Transverse colon (tissue), 4 donors: ENCODE measurements at regions not wholly inside any gene's neighbourhood (a gene's known extent, or its start where the extent isn't known, plus 50 kb on each side); places are given as distances from the start of the nearest gene placed in this dataset.
"Not testable (repeated sequence)": the region's sequence is repeated elsewhere in the genome, so short reads cannot be mapped to it uniquely, and the experiment has no call there.

Experiments used
- DNase-seq: peaks from one replicate; pipeline ENCODE4 v3.0.0-alpha.2; 2019
- H3K27ac ChIP-seq, 4 donors: fragments of 200-600 bp; sonication (generic); 2 replicates each; pipeline ENCODE4 v1.5.1; 2016 to 2018; ENCODE audit warnings: inconsistent platforms in 4 of 4
- H3K27me3 ChIP-seq: fragments of 200-600 bp; sonication (generic); 2 replicates; pipeline ENCODE4 v1.5.1; 2017; ENCODE audit warnings: inconsistent platforms
- H3K36me3 ChIP-seq, 4 donors: fragments of 200-600 bp; sonication (generic); 2 replicates each; pipeline ENCODE4 v1.5.1; 2017 to 2019; ENCODE audit warnings: inconsistent platforms in 4 of 4
- H3K4me1 ChIP-seq, 4 donors: fragments of 200-600 bp; sonication (generic); 2 replicates each; pipeline ENCODE4 v1.5.1; 2017 to 2020; ENCODE audit warnings: inconsistent platforms in 4 of 4
- H3K4me3 ChIP-seq, 4 donors: fragments of 200-600 bp; sonication (generic); 1 replicate in 1 of 4; 2 replicates in 3 of 4; pipeline versions ENCODE4 v1.5.1 to v1.6.1; 2017 to 2019; ENCODE audit warnings: inconsistent platforms in 4 of 4
- H3K9me3 ChIP-seq, 2 donors: fragments of 200-600 bp; sonication (generic); 2 replicates each; pipeline ENCODE4 v1.5.1; 2017 to 2019; ENCODE audit warnings: inconsistent platforms in 2 of 2
- EP300 ChIP-seq: sonication (generic); formaldehyde crosslinking; IDR thresholded peaks from one replicate; pipeline ENCODE4 v1.6.1; 2017; ENCODE audit warnings: antibody characterized with exemption, low read depth
- POLR2A ChIP-seq: fragments of 450-650 bp; IDR thresholded peaks from one replicate; pipeline ENCODE4 v1.6.1; 2016; ENCODE audit warnings: antibody characterized with exemption, mild to moderate bottlenecking, moderate library complexity
- POLR2AphosphoS5 ChIP-seq, 3 donors: sonication (generic); formaldehyde crosslinking; IDR thresholded peaks; one replicate each; pipeline ENCODE4 v1.6.1; 2016; ENCODE audit warnings: antibody characterized with exemption in 3 of 3
- WGBS, 2 donors: methylation state at CpG; one replicate each; pipeline ENCODE4 v1.1.5; 2018; ENCODE audit warnings: low coverage in 1 of 2; 5-methylcytosine and 5-hydroxymethylcytosine counted together
- in situ Hi-C, 4 donors: fragments of 200-750 bp; cut with MboI; loops; one replicate each; pipeline versions ENCODE4 v1.15.0 to v1.15.1; 2017; ENCODE audit warnings: low sequenced_read_pairs in 3 of 4, low pct_ligation_motif_present in 1 of 4, low pct_unique_long_range_greater_than_20kb in 1 of 4
- intact Hi-C: fragments of 100-400 bp; cut with DNase I; formaldehyde crosslinking; loops from one replicate; pipeline ENCODE4 v1.15.1; 2023; ENCODE audit warnings: low total_unique reads
- TF ChIP-seq, protein P1 (sequence below), 5 experiments: fragments of 200-600 bp in 3 of 5; fragments of 450-650 bp in 2 of 5; sonication (generic) in 3 of 5; IDR thresholded peaks; 1 replicate in 2 of 5; 2 replicates in 3 of 5; pipeline ENCODE4 v1.5.1; 2016 to 2017; ENCODE audit warnings: antibody characterized with exemption in 5 of 5, inconsistent platforms in 3 of 5, mild to moderate bottlenecking in 2 of 5, moderate library complexity in 1 of 5

- Histone ChIP-seq H3K27ac (no peak overlapping the region), H3K4me3 (no peak overlapping the region), H3K36me3 (no peaks in the 10 kb centered on the region), H3K9me3 (no peaks in the 10 kb centered on the region), H3K27me3 (no peaks in the 10 kb centered on the region), H3K4me1 (no peaks in the 10 kb centered on the region)
- DNase-seq: no peak
- TF ChIP-seq EP300: no peak
- no peak for TF ChIP-seq POLR2AphosphoS5 (IDR thresholded peaks at IDR 0.05)
- TF ChIP-seq, protein P1, sequence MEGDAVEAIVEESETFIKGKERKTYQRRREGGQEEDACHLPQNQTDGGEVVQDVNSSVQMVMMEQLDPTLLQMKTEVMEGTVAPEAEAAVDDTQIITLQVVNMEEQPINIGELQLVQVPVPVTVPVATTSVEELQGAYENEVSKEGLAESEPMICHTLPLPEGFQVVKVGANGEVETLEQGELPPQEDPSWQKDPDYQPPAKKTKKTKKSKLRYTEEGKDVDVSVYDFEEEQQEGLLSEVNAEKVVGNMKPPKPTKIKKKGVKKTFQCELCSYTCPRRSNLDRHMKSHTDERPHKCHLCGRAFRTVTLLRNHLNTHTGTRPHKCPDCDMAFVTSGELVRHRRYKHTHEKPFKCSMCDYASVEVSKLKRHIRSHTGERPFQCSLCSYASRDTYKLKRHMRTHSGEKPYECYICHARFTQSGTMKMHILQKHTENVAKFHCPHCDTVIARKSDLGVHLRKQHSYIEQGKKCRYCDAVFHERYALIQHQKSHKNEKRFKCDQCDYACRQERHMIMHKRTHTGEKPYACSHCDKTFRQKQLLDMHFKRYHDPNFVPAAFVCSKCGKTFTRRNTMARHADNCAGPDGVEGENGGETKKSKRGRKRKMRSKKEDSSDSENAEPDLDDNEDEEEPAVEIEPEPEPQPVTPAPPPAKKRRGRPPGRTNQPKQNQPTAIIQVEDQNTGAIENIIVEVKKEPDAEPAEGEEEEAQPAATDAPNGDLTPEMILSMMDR (IDR thresholded peaks at IDR 0.05): no peak
- no peak for TF ChIP-seq POLR2A
- in situ Hi-C loops: no loop called here
- 79 to 89% methylated on average over 2 of the region's 2 CpGs for WGBS, 2 donors
- intact Hi-C loops: no loop called here
Observed at GRCh38 chr5:24268482-24269056, 376.2 kb downstream of the CDH10 start.

DNA sequence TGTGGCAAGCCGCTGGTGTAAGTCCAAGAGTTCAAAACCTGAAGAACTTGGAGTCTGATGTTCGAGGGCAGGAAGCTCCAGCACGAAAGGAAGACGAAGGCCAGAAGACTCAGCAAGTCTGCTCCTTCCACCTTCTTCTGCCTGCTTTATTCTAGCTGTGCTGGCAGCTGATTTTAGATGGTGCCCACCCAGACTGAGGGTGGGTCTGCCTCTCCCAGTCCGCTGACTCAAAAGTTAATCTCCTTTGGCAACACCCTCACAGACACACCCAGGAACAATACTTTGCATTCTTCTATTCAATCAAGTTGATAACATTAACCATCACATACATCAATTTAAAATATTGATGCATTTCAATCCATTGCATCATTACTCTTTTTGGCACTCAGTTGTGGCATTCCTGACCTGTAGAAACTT, 373.1 kb downstream of the CDH10 start:
- in situ Hi-C loops, H3K4me3 ChIP-seq, intact Hi-C loops: not testable (repeated sequence)

DNA sequence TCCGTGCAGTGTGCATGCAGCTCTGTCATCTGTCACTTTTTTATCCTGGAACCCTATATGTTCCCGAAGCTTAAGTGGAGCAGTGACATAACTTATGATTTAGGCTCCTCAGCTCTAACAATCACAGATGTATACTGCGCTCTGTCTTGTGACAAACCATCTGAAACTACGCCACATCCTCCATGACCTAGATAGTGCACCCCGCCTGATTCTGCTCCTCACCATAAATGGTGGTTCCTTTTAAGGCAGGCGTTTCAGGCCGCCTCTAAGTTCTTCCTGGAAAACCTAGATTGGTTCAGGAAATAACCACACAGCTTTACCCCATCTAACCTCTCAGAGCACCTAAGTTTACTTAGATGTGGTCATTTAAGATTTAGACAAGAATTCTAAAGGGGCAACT, 372.0 kb downstream of the CDH10 start:
- H3K27ac ChIP-seq: no peak overlapping the region
- in situ Hi-C loops: no loop called here
- no peaks in the 10 kb centered on the region for H3K9me3 ChIP-seq
- DNase-seq: no peak
- H3K4me1 ChIP-seq: no peaks in the 10 kb centered on the region
- H3K27me3 ChIP-seq: no peaks in the 10 kb centered on the region
- intact Hi-C loops: no loop called here
- TF ChIP-seq POLR2A (no peak), EP300 (no peak), POLR2AphosphoS5 (IDR thresholded peaks at IDR 0.05) (no peak)
- TF ChIP-seq, protein P1 (IDR thresholded peaks at IDR 0.05): no peak
- H3K36me3 ChIP-seq: no peaks in the 10 kb centered on the region
- WGBS, 2 donors: 71 to 80% methylated on average over 5 to 7 of the region's 7 CpGs
- no peak overlapping the region for H3K4me3 ChIP-seq

More for the DNA sequence above, 373.1 kb downstream of the CDH10 start:
- not testable (repeated sequence) for H3K27ac ChIP-seq, H3K36me3 ChIP-seq, DNase-seq, H3K9me3 ChIP-seq, H3K27me3 ChIP-seq, H3K4me1 ChIP-seq
- WGBS, 2 donors: 67% methylated on average over 5 of the region's 5 CpGs; no CpG with 5 or more reads in 1 of the 2 donors

- intact Hi-C loops: no loop called here
- DNase-seq: no peak
- in situ Hi-C loops: no loop called here
- Histone ChIP-seq H3K4me3 (no peak overlapping the region), H3K27me3 (no peaks in the 10 kb centered on the region), H3K36me3 (no peaks in the 10 kb centered on the region), H3K4me1 (no peaks in the 10 kb centered on the region), H3K27ac (no peak overlapping the region), H3K9me3 (no peaks in the 10 kb centered on the region)
- WGBS, 2 donors: 66 to 72% methylated on average over 4 to 5 of the region's 5 CpGs
- TF ChIP-seq EP300: no peak
- no peak for TF ChIP-seq POLR2A
- no peak for TF ChIP-seq POLR2AphosphoS5 (IDR thresholded peaks at IDR 0.05)
- TF ChIP-seq, protein P1 (IDR thresholded peaks at IDR 0.05): no peak
Observed at GRCh38 chr5:24280215-24280614, 364.6 kb downstream of the CDH10 start.

GRCh38 chr5:24281818-24282217, 363.0 kb downstream of the CDH10 start:
- in situ Hi-C loops: no loop called here
- H3K27ac ChIP-seq: no peak overlapping the region
- WGBS, 2 donors: 48 to 55% methylated on average over 1 of the region's 1 CpG

More at GRCh38 chr5:24281818-24282217, 363.0 kb downstream of the CDH10 start:
- no peaks in the 10 kb centered on the region for H3K36me3 ChIP-seq
- no peaks in the 10 kb centered on the region for H3K9me3 ChIP-seq
- TF ChIP-seq, protein P1 (IDR thresholded peaks at IDR 0.05): no peak
- no peak for TF ChIP-seq EP300
- TF ChIP-seq POLR2A: no peak
- no peak for TF ChIP-seq POLR2AphosphoS5 (IDR thresholded peaks at IDR 0.05)
- no peak overlapping the region for H3K4me3 ChIP-seq
- H3K4me1 ChIP-seq: no peaks in the 10 kb centered on the region
- intact Hi-C loops: no loop called here
- no peak for DNase-seq
- H3K27me3 ChIP-seq: no peaks in the 10 kb centered on the region
